Loucy (cell line): ENCODE measurements at regions not wholly inside any gene's neighbourhood (a gene's known extent, or its start where the extent isn't known, plus 50 kb on each side); places are given as distances from the start of the nearest gene placed in this dataset.

Experiments
- EZH2phosphoT487 ChIP-seq: fragments of 200-600 bp; IDR thresholded peaks from 2 replicates; pipeline ENCODE4 v1.6.1; 2018; ENCODE audit warnings: antibody characterized with exemption, mild to moderate bottlenecking, moderate library complexity, borderline replicate concordance
- TF ChIP-seq, protein P1 (sequence below): fragments of 200-600 bp; sonication (generic); conservative IDR thresholded peaks from 2 replicates; pipeline ENCODE4 v1.5.1; 2014; ENCODE audit warnings: mild to moderate bottlenecking, antibody characterized with exemption, low read length

DNA sequence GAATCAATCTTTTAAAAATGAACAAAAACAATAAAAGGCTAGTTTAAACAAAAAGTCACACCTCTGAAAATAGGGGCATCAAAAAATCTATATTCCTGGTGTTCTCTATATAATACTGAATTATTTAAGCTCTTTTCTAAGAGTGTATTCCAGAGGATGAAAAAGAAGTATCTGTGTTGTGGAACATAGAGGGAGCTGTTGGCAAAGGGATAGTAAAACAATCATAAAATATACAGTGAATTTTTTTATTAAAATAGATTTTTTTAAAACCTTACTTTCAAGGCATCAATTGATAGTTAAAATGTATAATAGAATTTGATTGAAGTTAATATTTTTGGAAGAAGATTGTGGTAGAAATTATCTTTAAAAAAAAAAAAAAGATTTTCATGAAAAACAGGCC, 1409.1 kb upstream of the CELF2 start:
- TF ChIP-seq, protein P1, sequence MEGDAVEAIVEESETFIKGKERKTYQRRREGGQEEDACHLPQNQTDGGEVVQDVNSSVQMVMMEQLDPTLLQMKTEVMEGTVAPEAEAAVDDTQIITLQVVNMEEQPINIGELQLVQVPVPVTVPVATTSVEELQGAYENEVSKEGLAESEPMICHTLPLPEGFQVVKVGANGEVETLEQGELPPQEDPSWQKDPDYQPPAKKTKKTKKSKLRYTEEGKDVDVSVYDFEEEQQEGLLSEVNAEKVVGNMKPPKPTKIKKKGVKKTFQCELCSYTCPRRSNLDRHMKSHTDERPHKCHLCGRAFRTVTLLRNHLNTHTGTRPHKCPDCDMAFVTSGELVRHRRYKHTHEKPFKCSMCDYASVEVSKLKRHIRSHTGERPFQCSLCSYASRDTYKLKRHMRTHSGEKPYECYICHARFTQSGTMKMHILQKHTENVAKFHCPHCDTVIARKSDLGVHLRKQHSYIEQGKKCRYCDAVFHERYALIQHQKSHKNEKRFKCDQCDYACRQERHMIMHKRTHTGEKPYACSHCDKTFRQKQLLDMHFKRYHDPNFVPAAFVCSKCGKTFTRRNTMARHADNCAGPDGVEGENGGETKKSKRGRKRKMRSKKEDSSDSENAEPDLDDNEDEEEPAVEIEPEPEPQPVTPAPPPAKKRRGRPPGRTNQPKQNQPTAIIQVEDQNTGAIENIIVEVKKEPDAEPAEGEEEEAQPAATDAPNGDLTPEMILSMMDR = no peak; the same call in 1 of the 2 replicates
- TF ChIP-seq EZH2phosphoT487 = no peak
